ENCODE measurements at regions not wholly inside any gene's neighbourhood (a gene's known extent, or its start where the extent isn't known, plus 50 kb on each side); places are given as distances from the start of the nearest gene placed in this dataset.

DNA sequence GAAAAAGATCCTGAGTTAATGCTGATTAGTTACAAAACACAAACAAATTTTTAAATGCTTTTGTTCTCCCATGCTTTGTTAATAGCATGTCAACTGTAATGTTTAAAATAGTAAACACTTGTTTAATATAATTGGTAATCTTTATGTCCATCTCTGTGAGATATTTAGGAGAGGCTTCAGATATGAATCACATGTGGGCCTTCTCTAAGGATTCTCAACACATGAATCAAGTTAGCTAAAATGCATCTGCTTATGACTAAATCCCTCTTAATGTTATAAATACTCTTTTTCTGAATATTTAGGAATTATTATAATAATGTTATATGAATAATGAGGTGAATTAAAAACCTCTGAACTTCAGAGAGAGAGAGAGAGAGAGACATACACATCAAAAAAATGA, 345.9 kb upstream of the MANEA start:
- H3K4me3 Mint-ChIP-seq: no peak overlapping the region
- no peaks in the 10 kb centered on the region for H3K36me3 Mint-ChIP-seq
- DNase-seq (no peak), ATAC-seq (ENCODE audit: low read depth in 2 of 2) (no peak)
- Histone ChIP-seq H3K36me3 (ENCODE audit: control insufficient read depth, insufficient read depth, low read length) (no peaks in the 10 kb centered on the region), H3K27me3 (ENCODE audit: control insufficient read depth, insufficient read depth, low read length) (no peaks in the 10 kb centered on the region), H3K9me3 (ENCODE audit: control insufficient read depth in 2 of 2, low read length in 2 of 2) (no peaks in the 10 kb centered on the region), H3K4me1 (ENCODE audit: control insufficient read depth, insufficient read depth, low read length, poor library complexity, severe bottlenecking) (no peaks in the 10 kb centered on the region), H3K4me3 (ENCODE audit: low read depth, low read length) (no peak overlapping the region), H3K27ac (ENCODE audit: insufficient read depth, low read length, poor library complexity, severe bottlenecking) (no peak overlapping the region)
- H3K9me3 Mint-ChIP-seq: peaks cover 0 to 2% (median 0%) of the 10 kb centered on the region in 7 donors
- H3K4me1 Mint-ChIP-seq: peaks cover 0 to 5% (median 0%) of the 10 kb centered on the region in 4 donors
- no peak overlapping the region for H3K27ac Mint-ChIP-seq
- no peaks in the 10 kb centered on the region for H3K27me3 Mint-ChIP-seq

DNA sequence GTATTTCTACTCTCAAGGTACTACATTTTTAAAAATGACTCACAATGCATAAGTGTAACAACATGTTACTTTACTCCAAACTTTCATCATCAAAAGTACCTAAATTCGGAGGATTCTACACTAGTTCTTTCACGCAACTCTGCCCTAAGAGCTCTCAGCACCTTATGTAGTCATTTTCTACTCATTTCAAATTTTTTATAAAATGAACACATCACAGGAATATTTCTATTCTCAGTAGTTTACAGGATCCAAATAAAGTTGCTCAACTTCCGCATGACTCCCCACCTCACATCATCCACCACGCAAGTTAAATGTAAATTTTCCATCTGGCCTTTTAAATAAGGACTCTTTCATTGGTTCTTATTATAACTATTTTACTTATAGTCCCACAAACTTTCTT, 344.9 kb upstream of the MANEA start:
- no peaks in the 10 kb centered on the region for H3K36me3 ChIP-seq (ENCODE audit: control insufficient read depth, insufficient read depth, low read length)
- Mint-ChIP-seq H3K9me3 (peaks cover 0 to 2% (median 0%) of the 10 kb centered on the region in 7 donors), H3K4me1 (peaks cover 0 to 5% (median 0%) of the 10 kb centered on the region in 4 donors), H3K27me3 (no peaks in the 10 kb centered on the region), H3K36me3 (no peaks in the 10 kb centered on the region), H3K4me3 (no peak overlapping the region), H3K27ac (no peak overlapping the region)
- H3K27ac ChIP-seq (ENCODE audit: insufficient read depth, low read length, poor library complexity, severe bottlenecking): no peak overlapping the region
- no peak overlapping the region for H3K4me3 ChIP-seq (ENCODE audit: low read depth, low read length)
- no peaks in the 10 kb centered on the region for H3K27me3 ChIP-seq (ENCODE audit: control insufficient read depth, insufficient read depth, low read length)
- no peaks in the 10 kb centered on the region for H3K9me3 ChIP-seq (ENCODE audit: control insufficient read depth in 2 of 2, low read length in 2 of 2)
- no peaks in the 10 kb centered on the region for H3K4me1 ChIP-seq (ENCODE audit: control insufficient read depth, insufficient read depth, low read length, poor library complexity, severe bottlenecking)
- ATAC-seq (ENCODE audit: low read depth in 2 of 2) (no peak), DNase-seq (no peak)

DNA sequence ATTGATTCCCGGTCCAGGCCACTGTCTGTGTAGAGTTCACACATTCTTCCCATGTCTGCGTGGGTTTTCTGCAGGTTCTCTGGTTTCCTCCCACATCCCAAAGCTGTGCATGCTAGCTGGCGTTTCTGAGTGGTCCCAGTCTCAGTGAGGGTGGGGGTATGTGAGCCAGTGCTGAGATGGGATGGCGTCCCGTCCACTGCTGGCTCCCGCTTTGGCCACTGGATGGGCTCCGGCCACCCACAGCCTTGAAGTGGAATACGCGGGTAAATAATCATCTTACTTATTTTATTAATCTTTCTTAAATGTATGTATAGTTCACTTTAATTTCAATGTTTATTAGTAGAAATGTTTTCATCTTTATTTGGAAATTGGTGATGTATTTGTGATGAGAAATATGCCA, 343.5 kb upstream of the MANEA start:
- Histone ChIP-seq H3K27ac (ENCODE audit: insufficient read depth, low read length, poor library complexity, severe bottlenecking) (no peak overlapping the region), H3K4me1 (ENCODE audit: control insufficient read depth, insufficient read depth, low read length, poor library complexity, severe bottlenecking) (no peaks in the 10 kb centered on the region), H3K9me3 (ENCODE audit: control insufficient read depth in 2 of 2, low read length in 2 of 2) (no peaks in the 10 kb centered on the region), H3K4me3 (ENCODE audit: low read depth, low read length) (no peak overlapping the region), H3K36me3 (ENCODE audit: control insufficient read depth, insufficient read depth, low read length) (no peaks in the 10 kb centered on the region), H3K27me3 (ENCODE audit: control insufficient read depth, insufficient read depth, low read length) (no peaks in the 10 kb centered on the region)
- H3K27me3 Mint-ChIP-seq: no peaks in the 10 kb centered on the region
- peaks cover 0 to 5% (median 0%) of the 10 kb centered on the region in 4 donors for H3K4me1 Mint-ChIP-seq
- H3K9me3 Mint-ChIP-seq: peaks cover 0 to 4% (median 0%) of the 10 kb centered on the region in 7 donors
- no peak overlapping the region for H3K27ac Mint-ChIP-seq
- DNase-seq (no peak), ATAC-seq (ENCODE audit: low read depth in 2 of 2) (no peak)
- H3K36me3 Mint-ChIP-seq: no peaks in the 10 kb centered on the region
- no peak overlapping the region for H3K4me3 Mint-ChIP-seq

DNA sequence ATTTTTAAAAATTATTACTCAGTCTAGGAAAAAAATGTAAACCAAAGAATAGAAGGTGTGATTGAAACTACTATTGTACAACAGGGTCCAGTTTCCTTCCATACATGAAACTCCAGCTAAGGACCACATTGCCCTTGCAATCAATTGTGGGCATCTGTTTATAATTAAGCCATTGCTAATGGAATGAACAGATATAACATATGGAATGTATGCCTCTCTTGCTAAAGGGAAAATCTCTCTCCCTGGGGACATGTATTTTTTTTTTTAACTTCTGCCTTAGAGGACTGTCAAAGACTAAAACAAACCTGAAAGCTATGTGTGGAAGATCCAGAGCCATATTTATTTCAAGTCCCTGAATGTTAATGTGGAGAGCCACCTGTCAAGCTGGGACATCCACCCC, 336.8 kb upstream of the MANEA start:
- Histone ChIP-seq H3K27me3 (ENCODE audit: control insufficient read depth, insufficient read depth, low read length) (no peaks in the 10 kb centered on the region), H3K36me3 (ENCODE audit: control insufficient read depth, insufficient read depth, low read length) (no peaks in the 10 kb centered on the region), H3K9me3 (ENCODE audit: control insufficient read depth in 2 of 2, low read length in 2 of 2) (no peaks in the 10 kb centered on the region), H3K4me1 (ENCODE audit: control insufficient read depth, insufficient read depth, low read length, poor library complexity, severe bottlenecking) (no peaks in the 10 kb centered on the region), H3K4me3 (ENCODE audit: low read depth, low read length) (no peak overlapping the region), H3K27ac (ENCODE audit: insufficient read depth, low read length, poor library complexity, severe bottlenecking) (no peak overlapping the region)
- Mint-ChIP-seq H3K4me3 (no peak overlapping the region), H3K27me3 (no peaks in the 10 kb centered on the region), H3K27ac (no peak overlapping the region), H3K4me1 (no peaks in the 10 kb centered on the region), H3K9me3 (peaks cover 0 to 5% (median 0%) of the 10 kb centered on the region in 7 donors), H3K36me3 (no peaks in the 10 kb centered on the region)
- ATAC-seq (ENCODE audit: low read depth in 2 of 2): no peak
- no peak for DNase-seq

DNA sequence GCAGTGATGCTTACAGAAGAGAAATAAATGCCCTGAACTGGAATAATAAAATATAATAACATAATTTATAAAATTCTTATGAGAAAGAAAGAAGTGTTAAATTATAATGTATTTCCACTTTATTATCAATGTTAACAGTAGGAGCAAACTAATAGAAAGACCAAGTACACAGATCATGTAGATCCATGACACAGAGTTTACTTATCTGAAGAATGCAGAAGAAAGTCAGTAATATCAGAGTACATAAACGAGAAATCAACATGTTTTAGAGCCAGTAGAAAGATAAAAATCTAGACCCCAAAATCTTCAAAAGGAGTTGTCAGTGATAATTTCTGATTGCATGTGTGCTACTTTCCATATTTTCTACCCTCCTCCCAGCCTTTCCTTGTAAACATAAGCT, 334.8 kb upstream of the MANEA start:
- no peaks in the 10 kb centered on the region for H3K36me3 ChIP-seq (ENCODE audit: control insufficient read depth, insufficient read depth, low read length)
- H3K36me3 Mint-ChIP-seq: no peaks in the 10 kb centered on the region
- no peak overlapping the region for H3K27ac ChIP-seq (ENCODE audit: insufficient read depth, low read length, poor library complexity, severe bottlenecking)
- peaks cover 0 to 3% (median 0%) of the 10 kb centered on the region in 7 donors for H3K9me3 Mint-ChIP-seq
- no peak overlapping the region for H3K4me3 ChIP-seq (ENCODE audit: low read depth, low read length)
- H3K4me1 ChIP-seq (ENCODE audit: control insufficient read depth, insufficient read depth, low read length, poor library complexity, severe bottlenecking): no peaks in the 10 kb centered on the region
- H3K27ac Mint-ChIP-seq: no peak overlapping the region
- H3K27me3 Mint-ChIP-seq: no peaks in the 10 kb centered on the region
- no peak overlapping the region for H3K4me3 Mint-ChIP-seq
- no peaks in the 10 kb centered on the region for H3K9me3 ChIP-seq (ENCODE audit: control insufficient read depth in 2 of 2, low read length in 2 of 2)
- no peaks in the 10 kb centered on the region for H3K27me3 ChIP-seq (ENCODE audit: control insufficient read depth, insufficient read depth, low read length)
- ATAC-seq (ENCODE audit: low read depth in 2 of 2) (no peak), DNase-seq (no peak)
- no peaks in the 10 kb centered on the region for H3K4me1 Mint-ChIP-seq

DNA sequence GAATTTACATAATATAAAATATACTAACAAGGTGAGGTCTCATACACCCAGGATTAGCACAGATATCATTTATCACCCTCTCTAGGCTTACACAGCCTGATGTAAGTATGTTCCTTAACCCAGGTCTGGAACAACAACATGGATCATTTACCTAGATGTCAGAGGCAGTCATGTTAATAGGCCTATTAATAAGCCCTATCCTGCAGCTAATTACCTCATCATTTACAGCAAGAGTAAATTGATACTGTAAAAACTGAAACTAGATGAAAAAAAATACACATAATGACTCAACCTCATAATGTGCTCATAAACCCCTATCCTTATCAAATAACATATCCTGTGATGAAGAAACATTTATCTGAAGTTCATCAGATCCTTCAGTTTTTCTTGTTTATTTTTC, 334.3 kb upstream of the MANEA start:
- Mint-ChIP-seq H3K27ac (no peak overlapping the region), H3K4me3 (no peak overlapping the region), H3K9me3 (peaks cover 0 to 2% (median 0%) of the 10 kb centered on the region in 7 donors), H3K36me3 (no peaks in the 10 kb centered on the region), H3K27me3 (no peaks in the 10 kb centered on the region), H3K4me1 (no peaks in the 10 kb centered on the region)
- Histone ChIP-seq H3K27ac (ENCODE audit: insufficient read depth, low read length, poor library complexity, severe bottlenecking) (no peak overlapping the region), H3K36me3 (ENCODE audit: control insufficient read depth, insufficient read depth, low read length) (no peaks in the 10 kb centered on the region), H3K4me1 (ENCODE audit: control insufficient read depth, insufficient read depth, low read length, poor library complexity, severe bottlenecking) (no peaks in the 10 kb centered on the region), H3K9me3 (ENCODE audit: control insufficient read depth in 2 of 2, low read length in 2 of 2) (no peaks in the 10 kb centered on the region), H3K4me3 (ENCODE audit: low read depth, low read length) (no peak overlapping the region), H3K27me3 (ENCODE audit: control insufficient read depth, insufficient read depth, low read length) (no peaks in the 10 kb centered on the region)
- DNase-seq (no peak), ATAC-seq (ENCODE audit: low read depth in 2 of 2) (no peak)

DNA sequence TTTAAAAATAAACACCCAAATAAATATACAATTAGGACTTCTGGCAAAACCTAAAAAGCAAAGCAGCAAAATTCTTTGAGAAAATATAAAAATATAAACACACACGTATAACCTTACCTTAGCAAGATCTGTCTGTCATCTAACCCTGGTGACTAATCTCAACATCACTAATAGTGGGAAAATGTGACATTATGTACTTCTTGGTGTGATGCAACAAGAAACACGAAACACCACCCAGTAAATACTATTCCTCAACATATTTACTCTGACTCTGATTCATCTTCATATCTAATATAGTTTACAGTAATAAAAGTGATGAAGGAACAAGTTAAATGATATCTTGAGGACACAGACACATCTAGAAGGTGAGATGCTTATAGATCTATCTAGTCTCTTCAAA, 332.6 kb upstream of the MANEA start:
- H3K9me3 ChIP-seq (ENCODE audit: control insufficient read depth in 2 of 2, low read length in 2 of 2): no peaks in the 10 kb centered on the region
- no peak overlapping the region for H3K27ac Mint-ChIP-seq
- H3K4me3 ChIP-seq (ENCODE audit: low read depth, low read length): no peak overlapping the region
- peaks cover 0 to 1% (median 0%) of the 10 kb centered on the region in 7 donors for H3K9me3 Mint-ChIP-seq
- no peaks in the 10 kb centered on the region for H3K4me1 Mint-ChIP-seq
- H3K27ac ChIP-seq (ENCODE audit: insufficient read depth, low read length, poor library complexity, severe bottlenecking): no peak overlapping the region
- H3K36me3 ChIP-seq (ENCODE audit: control insufficient read depth, insufficient read depth, low read length): no peaks in the 10 kb centered on the region
- ATAC-seq (ENCODE audit: low read depth in 2 of 2): no peak
- H3K27me3 Mint-ChIP-seq: no peaks in the 10 kb centered on the region
- no peak overlapping the region for H3K4me3 Mint-ChIP-seq
- no peaks in the 10 kb centered on the region for H3K27me3 ChIP-seq (ENCODE audit: control insufficient read depth, insufficient read depth, low read length)
- no peaks in the 10 kb centered on the region for H3K4me1 ChIP-seq (ENCODE audit: control insufficient read depth, insufficient read depth, low read length, poor library complexity, severe bottlenecking)
- no peak for DNase-seq
- H3K36me3 Mint-ChIP-seq: no peaks in the 10 kb centered on the region

DNA sequence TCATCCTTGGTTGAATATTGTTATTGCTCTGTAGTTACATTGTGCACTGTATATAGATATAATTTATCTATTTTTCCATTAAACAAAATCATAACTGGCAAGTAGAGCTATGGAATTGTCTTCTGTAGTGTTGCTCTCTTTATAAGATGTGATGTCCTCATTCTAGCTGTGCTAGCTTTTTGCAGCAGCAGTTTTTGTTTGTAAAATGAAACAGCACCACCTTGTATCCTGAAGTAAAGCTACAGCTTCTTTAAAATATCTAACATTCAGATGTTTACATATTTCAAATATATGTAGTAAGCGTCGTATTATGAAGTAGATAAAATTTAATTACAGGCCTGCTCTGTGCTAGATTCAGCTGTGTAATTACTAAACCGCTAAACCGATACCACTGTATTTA, 328.8 kb upstream of the MANEA start:
- Histone ChIP-seq H3K4me1 (ENCODE audit: control insufficient read depth, insufficient read depth, low read length, poor library complexity, severe bottlenecking) (no peaks in the 10 kb centered on the region), H3K27ac (ENCODE audit: insufficient read depth, low read length, poor library complexity, severe bottlenecking) (no peak overlapping the region), H3K4me3 (ENCODE audit: low read depth, low read length) (no peak overlapping the region), H3K9me3 (ENCODE audit: control insufficient read depth in 2 of 2, low read length in 2 of 2) (no peaks in the 10 kb centered on the region), H3K27me3 (ENCODE audit: control insufficient read depth, insufficient read depth, low read length) (no peaks in the 10 kb centered on the region), H3K36me3 (ENCODE audit: control insufficient read depth, insufficient read depth, low read length) (no peaks in the 10 kb centered on the region)
- H3K36me3 Mint-ChIP-seq: no peaks in the 10 kb centered on the region
- no peak overlapping the region for H3K27ac Mint-ChIP-seq
- H3K4me1 Mint-ChIP-seq: no peaks in the 10 kb centered on the region
- no peak for ATAC-seq (ENCODE audit: low read depth in 2 of 2)
- DNase-seq: no peak
- H3K27me3 Mint-ChIP-seq: no peaks in the 10 kb centered on the region
- no peak overlapping the region for H3K4me3 Mint-ChIP-seq
- no peaks in the 10 kb centered on the region for H3K9me3 Mint-ChIP-seq
